ENCODE measurements at regions not wholly inside any gene's neighbourhood (a gene's known extent, or its start where the extent isn't known, plus 50 kb on each side); places are given as distances from the start of the nearest gene placed in this dataset.
"Not testable (repeated sequence)": the region's sequence is repeated elsewhere in the genome, so short reads cannot be mapped to it uniquely, and the experiment has no call there.

DNA sequence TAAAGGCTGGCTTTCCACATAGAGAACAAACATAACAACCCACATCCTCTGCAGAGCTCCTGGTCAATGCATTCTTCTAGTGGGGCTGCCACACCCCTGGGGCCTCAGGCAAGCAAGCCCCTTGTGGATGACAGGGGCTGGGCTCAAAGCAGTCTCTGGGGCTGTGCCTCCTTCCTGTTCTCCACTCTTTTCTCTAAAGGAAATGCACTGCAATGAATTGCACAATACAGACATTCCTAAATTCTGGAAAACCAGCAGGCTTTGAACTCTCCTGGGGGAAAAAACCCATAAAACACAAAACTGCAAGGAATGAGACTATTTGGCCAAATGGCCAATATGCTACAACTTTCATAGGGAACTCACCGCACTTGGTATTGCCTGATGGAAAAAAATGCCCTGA is 293.9 kb upstream of the PLGLB2 start:
- TF ChIP-seq, protein P1, sequence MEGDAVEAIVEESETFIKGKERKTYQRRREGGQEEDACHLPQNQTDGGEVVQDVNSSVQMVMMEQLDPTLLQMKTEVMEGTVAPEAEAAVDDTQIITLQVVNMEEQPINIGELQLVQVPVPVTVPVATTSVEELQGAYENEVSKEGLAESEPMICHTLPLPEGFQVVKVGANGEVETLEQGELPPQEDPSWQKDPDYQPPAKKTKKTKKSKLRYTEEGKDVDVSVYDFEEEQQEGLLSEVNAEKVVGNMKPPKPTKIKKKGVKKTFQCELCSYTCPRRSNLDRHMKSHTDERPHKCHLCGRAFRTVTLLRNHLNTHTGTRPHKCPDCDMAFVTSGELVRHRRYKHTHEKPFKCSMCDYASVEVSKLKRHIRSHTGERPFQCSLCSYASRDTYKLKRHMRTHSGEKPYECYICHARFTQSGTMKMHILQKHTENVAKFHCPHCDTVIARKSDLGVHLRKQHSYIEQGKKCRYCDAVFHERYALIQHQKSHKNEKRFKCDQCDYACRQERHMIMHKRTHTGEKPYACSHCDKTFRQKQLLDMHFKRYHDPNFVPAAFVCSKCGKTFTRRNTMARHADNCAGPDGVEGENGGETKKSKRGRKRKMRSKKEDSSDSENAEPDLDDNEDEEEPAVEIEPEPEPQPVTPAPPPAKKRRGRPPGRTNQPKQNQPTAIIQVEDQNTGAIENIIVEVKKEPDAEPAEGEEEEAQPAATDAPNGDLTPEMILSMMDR (IDR thresholded peaks at IDR 0.05), result not testable (repeated sequence)
- TF ChIP-seq POLR2A (IDR thresholded peaks at IDR 0.05), result not testable (repeated sequence)

All from lower leg skin (tissue), 3 donors.